Uterus (tissue), 3 donors: ENCODE measurements at regions not wholly inside any gene's neighbourhood (a gene's known extent, or its start where the extent isn't known, plus 50 kb on each side); places are given as distances from the start of the nearest gene placed in this dataset.

Source experiments
- DNase-seq, 2 donors: peaks; one replicate each; pipeline ENCODE4 v3.0.0-alpha.2; 2019 to 2020
- H3K27ac ChIP-seq, 2 donors: fragments of 200-600 bp; sonication (generic); 1 replicate in 1 of 2; 2 replicates in 1 of 2; pipeline ENCODE4 v1.5.1; 2016 to 2018
- H3K27me3 ChIP-seq, 2 donors: fragments of 200-600 bp; sonication (generic); one replicate each; pipeline ENCODE4 v1.5.1; 2018 to 2019; ENCODE audit warnings: control low read depth in 1 of 2
- H3K36me3 ChIP-seq, 2 donors: fragments of 200-600 bp; sonication (generic); one replicate each; pipeline ENCODE4 v1.5.1; 2019; ENCODE audit warnings: control low read depth in 1 of 2
- H3K4me1 ChIP-seq, 2 donors: fragments of 200-600 bp; sonication (generic); one replicate each; pipeline ENCODE4 v1.5.1; 2018 to 2019; ENCODE audit warnings: control low read depth in 1 of 2
- H3K4me3 ChIP-seq, 2 donors: fragments of 200-600 bp; sonication (generic); 1 replicate in 1 of 2; 2 replicates in 1 of 2; pipeline ENCODE4 v1.5.1; 2018 to 2019; ENCODE audit warnings: mild to moderate bottlenecking in 1 of 2
- H3K9me3 ChIP-seq, 2 donors: fragments of 200-600 bp; sonication (generic); one replicate each; pipeline ENCODE4 v1.5.1; 2019; ENCODE audit warnings: control low read depth in 1 of 2
- CTCF ChIP-seq, 4 experiments: fragments of 200-600 bp in 2 of 4; fragments of 450-650 bp in 2 of 4; sonication (generic) in 2 of 4; IDR thresholded peaks; one replicate each; pipeline ENCODE4 v1.5.1; 2016 to 2019; ENCODE audit warnings: antibody characterized with exemption in 4 of 4, mild to moderate bottlenecking in 2 of 4, moderate library complexity in 1 of 4
- POLR2A ChIP-seq, 2 donors: fragments of 450-650 bp; IDR thresholded peaks; one replicate each; pipeline ENCODE4 v1.6.1; 2016; ENCODE audit warnings: antibody characterized with exemption in 2 of 2, mild to moderate bottlenecking in 1 of 2, moderate library complexity in 1 of 2
- intact Hi-C: fragments of 100-400 bp; cut with DNase I; formaldehyde crosslinking; loops from one replicate; pipeline ENCODE4 v1.15.1; 2023; ENCODE audit warnings: low total_unique reads
- donor health status: DM: yes; HTN: yes; CAD: no.

GRCh38 chr2:176526995-176527901, 258.0 kb downstream of the MTX2 start:
- Histone ChIP-seq H3K36me3 (no peaks in the 10 kb centered on the region), H3K9me3 (no peaks in the 10 kb centered on the region), H3K27ac (peak overlapping the region in 1 of 2 donors; percentile 13), H3K27me3 (no peaks in the 10 kb centered on the region), H3K4me3 (no peak overlapping the region), H3K4me1 (no peaks in the 10 kb centered on the region)
- intact Hi-C loops = no loop called here
- no peak for DNase-seq
- TF ChIP-seq CTCF (IDR thresholded peaks at IDR 0.05) (no peak), POLR2A (IDR thresholded peaks at IDR 0.05) (no peak)

GRCh38 chr2:176531608-176532007, 262.4 kb downstream of the MTX2 start:
- H3K4me1 ChIP-seq = no peaks in the 10 kb centered on the region
- no peaks in the 10 kb centered on the region for H3K36me3 ChIP-seq
- DNase-seq = no peak
- no peak overlapping the region for H3K27ac ChIP-seq
- no peaks in the 10 kb centered on the region for H3K9me3 ChIP-seq
- H3K4me3 ChIP-seq = no peak overlapping the region
- intact Hi-C loops = no loop called here
- no peaks in the 10 kb centered on the region for H3K27me3 ChIP-seq
- no peak for TF ChIP-seq POLR2A (IDR thresholded peaks at IDR 0.05)
- no peak for TF ChIP-seq CTCF (IDR thresholded peaks at IDR 0.05)

- no peak for DNase-seq
- H3K27me3 ChIP-seq = no peaks in the 10 kb centered on the region
- TF ChIP-seq CTCF (IDR thresholded peaks at IDR 0.05) (no peak), POLR2A (IDR thresholded peaks at IDR 0.05) (no peak)
- H3K9me3 ChIP-seq = no peaks in the 10 kb centered on the region
- H3K27ac ChIP-seq = no peak overlapping the region
- no peaks in the 10 kb centered on the region for H3K4me1 ChIP-seq
- intact Hi-C loops = no loop called here
- H3K4me3 ChIP-seq = no peak overlapping the region
- no peaks in the 10 kb centered on the region for H3K36me3 ChIP-seq
Measured at GRCh38 chr2:176533505-176534193, 264.4 kb downstream of the MTX2 start.

GRCh38 chr2:176534798-176535466, 265.7 kb downstream of the MTX2 start:
- no peaks in the 10 kb centered on the region for H3K9me3 ChIP-seq
- intact Hi-C loops = no loop called here
- H3K27me3 ChIP-seq = no peaks in the 10 kb centered on the region
- no peaks in the 10 kb centered on the region for H3K36me3 ChIP-seq
- no peak overlapping the region for H3K27ac ChIP-seq
- H3K4me3 ChIP-seq = no peak overlapping the region
- DNase-seq = no peak
- TF ChIP-seq POLR2A (IDR thresholded peaks at IDR 0.05) (no peak), CTCF (IDR thresholded peaks at IDR 0.05) (no peak)
- H3K4me1 ChIP-seq = no peaks in the 10 kb centered on the region
